ENCODE measurements at regions not wholly inside any gene's neighbourhood (a gene's known extent, or its start where the extent isn't known, plus 50 kb on each side); places are given as distances from the start of the nearest gene placed in this dataset.
"Not testable (repeated sequence)": the region's sequence is repeated elsewhere in the genome, so short reads cannot be mapped to it uniquely, and the experiment has no call there.

DNA sequence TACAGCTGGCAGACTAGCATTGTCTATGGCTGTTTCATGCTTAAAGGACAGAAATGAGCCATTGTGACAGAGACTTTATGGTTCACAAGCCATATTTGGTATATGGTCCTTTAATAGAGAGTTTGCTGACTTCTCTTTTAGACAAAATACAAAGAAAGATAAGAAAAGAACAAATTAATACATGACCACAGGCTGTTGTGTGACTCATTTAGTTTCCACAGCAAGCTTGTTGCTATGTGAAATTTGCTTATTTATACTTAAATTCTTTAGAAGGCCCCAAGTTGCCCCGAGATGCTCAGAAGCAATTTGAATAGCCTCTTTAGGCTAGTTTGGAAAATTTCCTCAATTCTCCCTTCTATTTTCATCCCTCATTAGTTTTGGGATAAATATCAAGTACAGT lies 315.3 kb upstream of the RPS23 start:
- no peak overlapping the region for H3K27ac ChIP-seq (ENCODE audit: low read depth in 2 of 2, low read length in 2 of 2)
- H3K4me3 ChIP-seq (ENCODE audit: low read length in 2 of 2): no peak overlapping the region

GRCh38 chr5:82591021-82591515 lies 312.9 kb upstream of the RPS23 start:
- Histone ChIP-seq H3K27ac (ENCODE audit: low read depth in 2 of 2, low read length in 2 of 2) (no peak overlapping the region), H3K4me1 (ENCODE audit: control insufficient read depth in 2 of 2, insufficient read depth in 2 of 2, low read length in 2 of 2) (peaks cover 4 to 13% of the 10 kb centered on the region in 2 donors), H3K36me3 (ENCODE audit: control insufficient read depth in 2 of 2, insufficient read depth in 2 of 2, low read length in 2 of 2) (no peaks in the 10 kb centered on the region), H3K9ac (ENCODE audit: low read depth in 1 of 2, low read length in 2 of 2) (no peak overlapping the region), H3K4me3 (ENCODE audit: low read length in 2 of 2) (no peak overlapping the region), H3K9me3 (ENCODE audit: control insufficient read depth in 2 of 2, low read length in 2 of 2) (no peaks in the 10 kb centered on the region), H3K27me3 (ENCODE audit: control insufficient read depth in 2 of 2, insufficient read depth in 2 of 2, low read length in 2 of 2) (no peaks in the 10 kb centered on the region)

More for the DNA sequence above, 315.3 kb upstream of the RPS23 start:
- peaks cover 4 to 5% of the 10 kb centered on the region in 2 donors for H3K4me1 ChIP-seq (ENCODE audit: control insufficient read depth in 2 of 2, insufficient read depth in 2 of 2, low read length in 2 of 2)
- no peak overlapping the region for H3K9ac ChIP-seq (ENCODE audit: low read depth in 1 of 2, low read length in 2 of 2)
- no peaks in the 10 kb centered on the region for H3K27me3 ChIP-seq (ENCODE audit: control insufficient read depth in 2 of 2, insufficient read depth in 2 of 2, low read length in 2 of 2)
- H3K36me3 ChIP-seq (ENCODE audit: control insufficient read depth in 2 of 2, insufficient read depth in 2 of 2, low read length in 2 of 2): no peaks in the 10 kb centered on the region
- H3K9me3 ChIP-seq (ENCODE audit: control insufficient read depth in 2 of 2, low read length in 2 of 2): no peaks in the 10 kb centered on the region

GRCh38 chr5:82590112-82590511 lies 312.0 kb upstream of the RPS23 start:
- H3K4me1 ChIP-seq (ENCODE audit: control insufficient read depth in 2 of 2, insufficient read depth in 2 of 2, low read length in 2 of 2): peaks cover 4 to 14% of the 10 kb centered on the region in 2 donors
- H3K9ac ChIP-seq (ENCODE audit: low read depth in 1 of 2, low read length in 2 of 2): no peak overlapping the region
- H3K27ac ChIP-seq (ENCODE audit: low read depth in 2 of 2, low read length in 2 of 2): no peak overlapping the region
- no peak overlapping the region for H3K4me3 ChIP-seq (ENCODE audit: low read length in 2 of 2)
- no peaks in the 10 kb centered on the region for H3K27me3 ChIP-seq (ENCODE audit: control insufficient read depth in 2 of 2, insufficient read depth in 2 of 2, low read length in 2 of 2)
- no peaks in the 10 kb centered on the region for H3K36me3 ChIP-seq (ENCODE audit: control insufficient read depth in 2 of 2, insufficient read depth in 2 of 2, low read length in 2 of 2)
- no peaks in the 10 kb centered on the region for H3K9me3 ChIP-seq (ENCODE audit: control insufficient read depth in 2 of 2, low read length in 2 of 2)

GRCh38 chr5:82586661-82587310 lies 308.6 kb upstream of the RPS23 start:
- peak overlapping the region in 1 of 2 donors; percentile 37 for H3K4me3 ChIP-seq (ENCODE audit: low read length in 2 of 2)
- peak overlapping the region in 1 of 2 donors; percentile 45 for H3K9ac ChIP-seq (ENCODE audit: low read depth in 1 of 2, low read length in 2 of 2)
- no peaks in the 10 kb centered on the region for H3K27me3 ChIP-seq (ENCODE audit: control insufficient read depth in 2 of 2, insufficient read depth in 2 of 2, low read length in 2 of 2)
- peaks cover 0 to 10% of the 10 kb centered on the region in 2 donors for H3K4me1 ChIP-seq (ENCODE audit: control insufficient read depth in 2 of 2, insufficient read depth in 2 of 2, low read length in 2 of 2)
- peak overlapping the region; percentile 20 to 29 for H3K27ac ChIP-seq (ENCODE audit: low read depth in 2 of 2, low read length in 2 of 2)
- H3K36me3 ChIP-seq (ENCODE audit: control insufficient read depth in 2 of 2, insufficient read depth in 2 of 2, low read length in 2 of 2): no peaks in the 10 kb centered on the region
- no peaks in the 10 kb centered on the region for H3K9me3 ChIP-seq (ENCODE audit: control insufficient read depth in 2 of 2, low read length in 2 of 2)

DNA sequence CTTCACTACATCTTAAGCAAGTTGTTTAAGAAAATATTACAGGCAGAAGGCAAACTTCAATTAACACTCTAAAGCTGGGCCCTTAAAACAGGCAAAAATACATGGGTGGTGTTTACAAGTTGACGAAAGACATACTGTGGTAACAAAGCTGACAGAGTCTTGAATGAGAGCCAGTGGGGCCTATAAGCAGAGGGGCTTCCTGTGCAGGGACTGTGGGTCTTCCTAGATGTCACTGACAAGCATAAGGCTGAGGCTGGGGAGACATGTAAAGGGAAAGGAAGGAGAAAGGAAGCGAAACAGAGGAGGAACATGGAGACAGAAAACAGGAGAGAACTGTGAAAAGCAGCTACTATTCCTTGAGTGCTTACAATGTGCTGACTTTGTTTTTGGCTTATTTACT lies 308.0 kb upstream of the RPS23 start:
- Histone ChIP-seq H3K36me3 (ENCODE audit: control insufficient read depth in 2 of 2, insufficient read depth in 2 of 2, low read length in 2 of 2) (no peaks in the 10 kb centered on the region), H3K9ac (ENCODE audit: low read depth in 1 of 2, low read length in 2 of 2) (peak overlapping the region; percentile 10 to 45), H3K9me3 (ENCODE audit: control insufficient read depth in 2 of 2, low read length in 2 of 2) (no peaks in the 10 kb centered on the region), H3K27me3 (ENCODE audit: control insufficient read depth in 2 of 2, insufficient read depth in 2 of 2, low read length in 2 of 2) (no peaks in the 10 kb centered on the region), H3K27ac (ENCODE audit: low read depth in 2 of 2, low read length in 2 of 2) (peak overlapping the region; percentile 59 to 71), H3K4me3 (ENCODE audit: low read length in 2 of 2) (peak overlapping the region; percentile 33 to 37), H3K4me1 (ENCODE audit: control insufficient read depth in 2 of 2, insufficient read depth in 2 of 2, low read length in 2 of 2) (peaks cover 0 to 10% of the 10 kb centered on the region in 2 donors)

DNA sequence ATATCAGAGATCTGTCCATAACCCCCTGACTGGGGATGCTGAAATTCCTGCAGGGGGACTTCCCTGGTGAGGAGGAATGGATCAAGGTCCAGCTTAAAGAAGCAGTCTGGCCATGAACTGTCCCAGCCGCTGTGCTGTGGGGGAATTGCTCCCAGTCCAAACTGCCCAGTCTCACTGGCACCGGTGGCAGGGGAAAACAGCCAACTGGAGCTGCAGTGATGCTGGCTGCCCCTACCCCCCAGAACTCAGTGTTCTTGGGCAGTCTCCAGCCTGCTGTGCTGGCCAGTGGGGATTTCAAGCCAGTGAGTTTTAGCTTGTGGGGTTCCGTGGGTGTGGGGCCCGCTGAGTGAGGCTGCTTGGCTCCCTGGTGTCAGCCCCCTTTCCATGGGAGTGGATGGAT lies 306.5 kb upstream of the RPS23 start:
- Histone ChIP-seq H3K9me3 (ENCODE audit: control insufficient read depth in 2 of 2, low read length in 2 of 2) (no peaks in the 10 kb centered on the region), H3K4me3 (ENCODE audit: low read length in 2 of 2) (no peak overlapping the region), H3K27ac (ENCODE audit: low read depth in 2 of 2, low read length in 2 of 2) (no peak overlapping the region), H3K9ac (ENCODE audit: low read depth in 1 of 2, low read length in 2 of 2) (no peak overlapping the region), H3K4me1 (ENCODE audit: control insufficient read depth in 2 of 2, insufficient read depth in 2 of 2, low read length in 2 of 2) (peaks cover 0 to 10% of the 10 kb centered on the region in 2 donors), H3K36me3 (ENCODE audit: control insufficient read depth in 2 of 2, insufficient read depth in 2 of 2, low read length in 2 of 2) (no peaks in the 10 kb centered on the region), H3K27me3 (ENCODE audit: control insufficient read depth in 2 of 2, insufficient read depth in 2 of 2, low read length in 2 of 2) (no peaks in the 10 kb centered on the region)

- not testable (repeated sequence) for H3K27me3 ChIP-seq (ENCODE audit: control insufficient read depth in 2 of 2, insufficient read depth in 2 of 2, low read length in 2 of 2); H3K4me3 ChIP-seq (ENCODE audit: low read length in 2 of 2); H3K9me3 ChIP-seq (ENCODE audit: control insufficient read depth in 2 of 2, low read length in 2 of 2); H3K36me3 ChIP-seq (ENCODE audit: control insufficient read depth in 2 of 2, insufficient read depth in 2 of 2, low read length in 2 of 2); H3K9ac ChIP-seq (ENCODE audit: low read depth in 1 of 2, low read length in 2 of 2); H3K27ac ChIP-seq (ENCODE audit: low read depth in 2 of 2, low read length in 2 of 2); H3K4me1 ChIP-seq (ENCODE audit: control insufficient read depth in 2 of 2, insufficient read depth in 2 of 2, low read length in 2 of 2)
These were observed 305.2 kb upstream of the RPS23 start for GRCh38 chr5:82583331-82583730.

DNA sequence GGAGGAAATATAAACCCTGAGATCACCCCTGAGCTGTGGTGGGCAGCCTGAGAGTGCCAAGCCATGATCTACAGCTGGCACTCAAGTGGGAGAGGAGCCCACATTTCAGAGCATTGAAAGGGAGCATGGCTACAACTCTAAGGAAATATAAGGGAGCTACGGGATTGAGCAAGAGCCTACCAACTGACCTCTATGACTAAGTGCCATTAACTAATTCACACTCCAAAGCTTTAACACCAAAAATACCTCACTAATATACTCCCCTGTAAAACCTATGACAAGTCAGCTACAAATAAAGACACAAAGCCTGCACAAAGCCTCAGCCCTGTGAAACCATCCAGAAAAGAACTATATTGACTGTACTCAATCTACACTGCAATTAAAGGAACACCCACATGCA lies 286.8 kb upstream of the RPS23 start:
- Histone ChIP-seq H3K4me1 (ENCODE audit: control insufficient read depth in 2 of 2, insufficient read depth in 2 of 2, low read length in 2 of 2) (no peaks in the 10 kb centered on the region), H3K9ac (ENCODE audit: low read depth in 1 of 2, low read length in 2 of 2) (no peak overlapping the region), H3K4me3 (ENCODE audit: low read length in 2 of 2) (no peak overlapping the region), H3K9me3 (ENCODE audit: control insufficient read depth in 2 of 2, low read length in 2 of 2) (no peaks in the 10 kb centered on the region), H3K27me3 (ENCODE audit: control insufficient read depth in 2 of 2, insufficient read depth in 2 of 2, low read length in 2 of 2) (no peaks in the 10 kb centered on the region), H3K36me3 (ENCODE audit: control insufficient read depth in 2 of 2, insufficient read depth in 2 of 2, low read length in 2 of 2) (no peaks in the 10 kb centered on the region), H3K27ac (ENCODE audit: low read depth in 2 of 2, low read length in 2 of 2) (no peak overlapping the region)

DNA sequence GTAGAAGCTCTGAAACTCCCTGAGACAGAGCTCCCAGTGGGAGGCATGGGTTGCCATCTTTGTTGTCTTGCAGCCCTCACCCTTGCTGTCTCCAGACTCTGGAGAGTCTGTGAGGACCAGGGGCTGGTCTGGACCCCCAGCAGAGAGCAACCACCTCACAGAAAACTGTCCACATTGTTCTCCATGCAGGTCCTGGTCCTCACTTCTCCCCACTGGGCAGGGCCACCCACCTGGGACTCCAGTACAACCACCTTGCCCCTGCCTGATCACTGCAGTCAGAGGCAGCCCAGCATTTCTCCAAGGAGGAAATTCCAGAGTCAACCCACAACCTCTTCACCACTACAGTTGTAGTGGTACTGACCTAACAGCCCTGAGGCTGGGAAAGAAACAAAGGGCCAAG lies 285.6 kb upstream of the RPS23 start:
- Histone ChIP-seq H3K27ac (ENCODE audit: low read depth in 2 of 2, low read length in 2 of 2) (no peak overlapping the region), H3K9ac (ENCODE audit: low read depth in 1 of 2, low read length in 2 of 2) (no peak overlapping the region), H3K27me3 (ENCODE audit: control insufficient read depth in 2 of 2, insufficient read depth in 2 of 2, low read length in 2 of 2) (no peaks in the 10 kb centered on the region), H3K4me1 (ENCODE audit: control insufficient read depth in 2 of 2, insufficient read depth in 2 of 2, low read length in 2 of 2) (no peaks in the 10 kb centered on the region), H3K9me3 (ENCODE audit: control insufficient read depth in 2 of 2, low read length in 2 of 2) (no peaks in the 10 kb centered on the region), H3K4me3 (ENCODE audit: low read length in 2 of 2) (no peak overlapping the region), H3K36me3 (ENCODE audit: control insufficient read depth in 2 of 2, insufficient read depth in 2 of 2, low read length in 2 of 2) (no peaks in the 10 kb centered on the region)

- H3K9ac ChIP-seq (ENCODE audit: low read depth in 1 of 2, low read length in 2 of 2): no peak overlapping the region
- no peak overlapping the region for H3K4me3 ChIP-seq (ENCODE audit: low read length in 2 of 2)
- H3K27ac ChIP-seq (ENCODE audit: low read depth in 2 of 2, low read length in 2 of 2): no peak overlapping the region
- no peaks in the 10 kb centered on the region for H3K36me3 ChIP-seq (ENCODE audit: control insufficient read depth in 2 of 2, insufficient read depth in 2 of 2, low read length in 2 of 2)
- H3K27me3 ChIP-seq (ENCODE audit: control insufficient read depth in 2 of 2, insufficient read depth in 2 of 2, low read length in 2 of 2): no peaks in the 10 kb centered on the region
- no peaks in the 10 kb centered on the region for H3K9me3 ChIP-seq (ENCODE audit: control insufficient read depth in 2 of 2, low read length in 2 of 2)
- no peaks in the 10 kb centered on the region for H3K4me1 ChIP-seq (ENCODE audit: control insufficient read depth in 2 of 2, insufficient read depth in 2 of 2, low read length in 2 of 2)
These were observed 284.6 kb upstream of the RPS23 start for GRCh38 chr5:82562696-82563240.
